ENCODE measurements at regions not wholly inside any gene's neighbourhood (a gene's known extent, or its start where the extent isn't known, plus 50 kb on each side); places are given as distances from the start of the nearest gene placed in this dataset.

DNA sequence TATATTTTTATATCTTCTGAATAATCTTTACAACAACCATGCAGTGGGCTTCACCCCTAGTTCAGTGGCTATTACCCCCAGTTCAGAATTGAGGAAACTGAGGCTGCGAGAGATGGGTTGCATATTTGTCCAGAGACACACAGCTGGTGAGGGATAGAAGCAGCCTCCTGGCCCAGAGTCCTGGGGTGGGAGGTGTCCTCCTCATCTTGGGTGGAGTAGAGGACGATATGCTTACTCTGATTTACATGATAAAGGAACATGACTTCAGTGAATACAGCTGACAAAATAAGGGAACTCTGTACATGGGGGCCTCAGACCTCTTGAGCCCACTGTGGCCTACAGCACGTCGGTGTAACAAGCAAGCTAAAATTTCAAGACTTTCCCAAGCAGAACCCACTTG lies 214.7 kb downstream of the FBXO15 start:
- H3K4me3 ChIP-seq (ENCODE audit: control insufficient read depth, low read depth, low read length), result no peak overlapping the region
- no peak for DNase-seq (ENCODE audit: low read depth)
- TF ChIP-seq, protein P1, sequence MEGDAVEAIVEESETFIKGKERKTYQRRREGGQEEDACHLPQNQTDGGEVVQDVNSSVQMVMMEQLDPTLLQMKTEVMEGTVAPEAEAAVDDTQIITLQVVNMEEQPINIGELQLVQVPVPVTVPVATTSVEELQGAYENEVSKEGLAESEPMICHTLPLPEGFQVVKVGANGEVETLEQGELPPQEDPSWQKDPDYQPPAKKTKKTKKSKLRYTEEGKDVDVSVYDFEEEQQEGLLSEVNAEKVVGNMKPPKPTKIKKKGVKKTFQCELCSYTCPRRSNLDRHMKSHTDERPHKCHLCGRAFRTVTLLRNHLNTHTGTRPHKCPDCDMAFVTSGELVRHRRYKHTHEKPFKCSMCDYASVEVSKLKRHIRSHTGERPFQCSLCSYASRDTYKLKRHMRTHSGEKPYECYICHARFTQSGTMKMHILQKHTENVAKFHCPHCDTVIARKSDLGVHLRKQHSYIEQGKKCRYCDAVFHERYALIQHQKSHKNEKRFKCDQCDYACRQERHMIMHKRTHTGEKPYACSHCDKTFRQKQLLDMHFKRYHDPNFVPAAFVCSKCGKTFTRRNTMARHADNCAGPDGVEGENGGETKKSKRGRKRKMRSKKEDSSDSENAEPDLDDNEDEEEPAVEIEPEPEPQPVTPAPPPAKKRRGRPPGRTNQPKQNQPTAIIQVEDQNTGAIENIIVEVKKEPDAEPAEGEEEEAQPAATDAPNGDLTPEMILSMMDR (IDR thresholded peaks at IDR 0.05; ENCODE audit: control insufficient read depth, insufficient read depth, low read depth, low read length, missing control alignments), result no peak

DNA sequence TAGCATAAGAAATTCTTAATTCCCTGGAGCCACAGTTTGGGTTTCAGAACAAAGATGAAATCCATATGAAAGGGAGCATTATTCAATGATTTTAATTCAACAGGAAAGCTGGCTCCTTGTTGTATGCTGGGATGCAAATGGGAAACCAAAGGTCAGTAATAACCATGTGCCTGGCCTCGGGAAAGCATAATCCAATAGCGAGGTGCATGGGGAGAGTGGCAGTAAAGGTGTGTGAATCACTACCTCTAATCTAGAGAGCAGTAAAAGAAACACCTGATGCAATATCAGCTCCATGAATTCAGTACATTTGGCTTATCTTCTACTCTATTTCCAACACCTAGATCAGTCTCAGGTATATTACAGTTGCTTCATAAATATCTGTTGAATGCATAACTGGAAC lies 220.1 kb downstream of the FBXO15 start:
- H3K4me3 ChIP-seq (ENCODE audit: control insufficient read depth, low read depth, low read length), result no peak overlapping the region
- no peak for DNase-seq (ENCODE audit: low read depth)
- TF ChIP-seq, protein P1 (IDR thresholded peaks at IDR 0.05; ENCODE audit: control insufficient read depth, insufficient read depth, low read depth, low read length, missing control alignments), result no peak

DNA sequence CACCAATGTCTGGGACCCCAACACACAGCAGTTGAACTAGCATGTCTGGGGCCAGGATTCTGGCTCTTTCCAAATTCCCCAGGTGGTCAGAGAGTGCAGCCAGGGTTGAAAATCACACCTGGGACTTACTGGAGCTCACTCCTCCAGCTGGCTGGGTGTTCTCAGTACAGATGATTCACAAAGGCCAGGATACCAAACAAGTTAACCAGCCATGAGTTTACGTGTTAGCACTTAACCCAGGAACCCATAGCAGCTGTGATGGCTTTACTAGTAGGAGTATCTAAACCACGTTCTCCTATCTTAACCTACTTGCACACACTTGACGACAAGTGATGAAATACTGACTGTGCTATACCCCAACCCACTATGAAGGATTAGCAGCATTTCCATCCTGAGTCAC lies 222.8 kb downstream of the FBXO15 start:
- TF ChIP-seq, protein P1 (IDR thresholded peaks at IDR 0.05; ENCODE audit: control insufficient read depth, insufficient read depth, low read depth, low read length, missing control alignments), result no peak
- no peak overlapping the region for H3K4me3 ChIP-seq (ENCODE audit: control insufficient read depth, low read depth, low read length)
- peak; percentile 32 for DNase-seq (ENCODE audit: low read depth)

DNA sequence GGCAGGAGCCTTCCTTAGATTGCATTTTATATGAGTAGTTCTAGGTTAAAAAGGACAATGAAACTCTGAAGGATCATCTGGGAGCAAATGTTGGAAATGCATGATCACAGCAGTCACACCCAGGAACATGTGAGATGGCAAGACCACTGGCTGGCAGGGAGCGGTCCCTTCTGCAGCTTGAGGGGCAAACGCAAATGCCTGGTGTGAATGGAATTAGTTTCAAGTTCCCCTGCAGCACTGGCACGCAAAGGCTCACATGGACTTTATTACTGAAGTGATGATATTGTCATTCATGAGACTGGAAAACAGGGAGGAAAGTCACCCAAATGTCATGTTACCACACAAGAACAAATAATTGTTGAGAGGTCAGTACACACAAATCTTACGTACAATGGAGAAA lies 223.3 kb downstream of the FBXO15 start:
- no peak overlapping the region for H3K4me3 ChIP-seq (ENCODE audit: control insufficient read depth, low read depth, low read length)
- no peak for DNase-seq (ENCODE audit: low read depth)
- TF ChIP-seq, protein P1 (IDR thresholded peaks at IDR 0.05; ENCODE audit: control insufficient read depth, insufficient read depth, low read depth, low read length, missing control alignments), result no peak

DNA sequence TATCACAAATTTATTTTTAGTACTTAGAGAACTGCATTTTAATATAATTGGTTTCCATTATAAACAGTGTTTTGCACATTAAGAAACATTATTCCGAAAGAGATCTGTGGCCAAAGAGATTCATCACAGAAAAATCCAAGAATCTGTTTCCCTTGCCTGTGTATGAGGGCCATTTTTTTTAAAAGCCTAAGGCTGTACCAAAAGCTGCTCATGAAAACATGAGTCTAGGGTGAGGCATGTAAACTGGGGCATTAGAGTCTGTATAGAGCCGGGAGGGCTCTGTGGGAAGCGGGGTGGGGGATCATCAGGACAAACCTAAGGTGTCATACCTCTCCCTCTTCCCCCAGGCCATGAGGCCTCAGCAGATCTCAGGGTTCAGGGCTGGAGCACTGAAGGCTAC lies 223.8 kb downstream of the FBXO15 start:
- peak; percentile 35 for DNase-seq (ENCODE audit: low read depth)
- H3K4me3 ChIP-seq (ENCODE audit: control insufficient read depth, low read depth, low read length), result no peak overlapping the region
- TF ChIP-seq, protein P1 (IDR thresholded peaks at IDR 0.05; ENCODE audit: control insufficient read depth, insufficient read depth, low read depth, low read length, missing control alignments), result no peak

DNA sequence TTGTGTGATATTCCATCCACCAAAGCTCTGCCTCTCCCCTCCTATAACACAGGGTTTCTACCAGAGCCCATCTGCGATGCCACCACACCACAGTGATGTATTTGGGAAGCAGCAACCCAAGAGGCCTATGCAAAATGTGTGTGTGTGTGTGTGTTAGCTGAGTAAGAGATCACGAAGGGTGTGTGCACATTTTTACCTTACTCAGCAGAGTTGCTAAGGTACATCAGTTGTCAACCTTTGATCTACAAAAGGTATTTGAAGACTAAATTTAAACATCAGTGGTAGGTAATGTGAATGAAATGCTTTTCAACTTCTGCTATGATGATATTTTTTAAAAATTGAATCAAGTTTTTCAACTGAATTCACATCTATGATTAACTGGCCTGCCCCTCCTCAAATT lies 227.6 kb downstream of the FBXO15 start:
- DNase-seq (ENCODE audit: low read depth), result no peak
- H3K4me3 ChIP-seq (ENCODE audit: control insufficient read depth, low read depth, low read length), result no peak overlapping the region
- TF ChIP-seq, protein P1 (IDR thresholded peaks at IDR 0.05; ENCODE audit: control insufficient read depth, insufficient read depth, low read depth, low read length, missing control alignments), result no peak

DNA sequence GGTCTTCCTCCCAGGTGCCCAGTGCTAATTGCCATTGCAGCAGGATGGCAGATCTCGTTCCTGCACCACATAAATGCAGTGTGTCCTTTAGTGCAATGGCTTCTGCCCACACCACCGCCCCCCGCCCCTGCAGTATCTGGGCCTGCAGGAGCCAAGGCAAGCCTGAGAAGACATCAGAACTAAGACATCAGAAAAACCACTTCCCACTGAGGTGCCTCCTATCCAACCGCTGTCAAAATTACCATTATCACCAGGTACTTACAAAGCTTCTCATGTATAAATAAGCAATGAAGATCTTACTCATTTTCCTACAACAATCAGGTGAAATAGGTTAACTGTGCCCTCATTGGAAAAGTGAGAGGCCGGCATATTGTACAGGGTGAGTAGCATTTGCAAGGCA lies 228.8 kb downstream of the FBXO15 start:
- TF ChIP-seq, protein P1 (IDR thresholded peaks at IDR 0.05; ENCODE audit: control insufficient read depth, insufficient read depth, low read depth, low read length, missing control alignments), result no peak
- H3K4me3 ChIP-seq (ENCODE audit: control insufficient read depth, low read depth, low read length), result no peak overlapping the region
- DNase-seq (ENCODE audit: low read depth), result no peak

All from AG09309 (cell line).